Fibroblast of skin of left quadriceps (primary cell): ENCODE measurements at regions not wholly inside any gene's neighbourhood (a gene's known extent, or its start where the extent isn't known, plus 50 kb on each side); places are given as distances from the start of the nearest gene placed in this dataset.
A peak's percentile ranks its signal among the peaks of the same experiment; 100 is the strongest.
"Not testable (repeated sequence)": the region's sequence is repeated elsewhere in the genome, so short reads cannot be mapped to it uniquely, and the experiment has no call there.

Experiments used
- DNase-seq, 2 experiments: peaks; one replicate each; pipeline ENCODE4 v3.0.0-alpha.2; 2013; ENCODE audit warnings: low read depth in 2 of 2

- peak; percentile 70 to 76 for DNase-seq
Measured at GRCh38 chr7:131015657-131015958, 281.6 kb upstream of the KLF14 start.

- no peak for DNase-seq
Measured at GRCh38 chr7:131016230-131016629, 282.2 kb upstream of the KLF14 start.

GRCh38 chr7:131019351-131019750 lies 285.3 kb upstream of the KLF14 start:
- no peak for DNase-seq

- DNase-seq = no peak
Measured at GRCh38 chr7:131020759-131021261, 286.8 kb upstream of the KLF14 start.

- DNase-seq = no peak
Measured at GRCh38 chr7:131021460-131021859, 287.5 kb upstream of the KLF14 start.

- DNase-seq = no peak
Measured at GRCh38 chr7:131021902-131022301, 287.9 kb upstream of the KLF14 start.

- DNase-seq = peak; percentile 55 to 56
Measured at GRCh38 chr7:131026297-131027000, 292.4 kb upstream of the KLF14 start.

- DNase-seq = peak; percentile 88 to 91
Measured at GRCh38 chr7:131027287-131027773, 293.3 kb upstream of the KLF14 start.

- no peak for DNase-seq
Measured at GRCh38 chr7:131028295-131028694, 294.3 kb upstream of the KLF14 start.

GRCh38 chr7:131029002-131029401 lies 295.0 kb upstream of the KLF14 start:
- DNase-seq = no peak

- no peak for DNase-seq
Measured at GRCh38 chr7:131031099-131031868, 296.4 kb upstream of the MKLN1 start.

- no peak for DNase-seq
Measured at GRCh38 chr7:131032786-131033185, 294.9 kb upstream of the MKLN1 start.

- no peak for DNase-seq
Measured at GRCh38 chr7:131034166-131034881, 293.4 kb upstream of the MKLN1 start.

GRCh38 chr7:131035088-131035770 lies 292.4 kb upstream of the MKLN1 start:
- no peak for DNase-seq

GRCh38 chr7:131038153-131038552 lies 289.5 kb upstream of the MKLN1 start:
- DNase-seq = no peak

- no peak for DNase-seq
Measured at GRCh38 chr7:131039355-131039762, 288.3 kb upstream of the MKLN1 start.

- DNase-seq = no peak
Measured at GRCh38 chr7:131039836-131040235, 287.8 kb upstream of the MKLN1 start.

GRCh38 chr7:131040467-131040932 lies 287.2 kb upstream of the MKLN1 start:
- peak; percentile 48 to 50 for DNase-seq

- DNase-seq = not testable (repeated sequence)
Measured at GRCh38 chr7:131041012-131041695, 286.5 kb upstream of the MKLN1 start.

- DNase-seq = no peak
Measured at GRCh38 chr7:131042269-131043160, 285.2 kb upstream of the MKLN1 start.
